ENCODE measurements at regions not wholly inside any gene's neighbourhood (a gene's known extent, or its start where the extent isn't known, plus 50 kb on each side); places are given as distances from the start of the nearest gene placed in this dataset.

GRCh38 chr11:13101644-13102512 is 92.8 kb downstream of the RASSF10 start:
- no peaks in the 10 kb centered on the region for H3K36me3 ChIP-seq (replicated peaks in 1 of 2; ENCODE audit: control insufficient read depth in 1 of 2, insufficient read depth in 2 of 2, low read length in 1 of 2)
- no peaks in the 10 kb centered on the region for H4K20me1 ChIP-seq (ENCODE audit: insufficient read depth)
- peaks cover 0 to 8% of the 10 kb centered on the region in 2 experiments; a peak in 1 of 4 replicates for H3K4me1 ChIP-seq (ENCODE audit: control insufficient read depth in 1 of 2, insufficient read depth in 2 of 2, low read depth in 1 of 2, low read length in 1 of 2)
- H3K27ac ChIP-seq (ENCODE audit: low read depth in 2 of 2, low read length in 1 of 2), result no peak overlapping the region
- no peaks in the 10 kb centered on the region for H3K9me2 ChIP-seq
- no peak overlapping the region for H3K4me3 ChIP-seq (ENCODE audit: low read depth in 2 of 2, low read length in 1 of 2)
- no peaks in the 10 kb centered on the region for H3K9me3 ChIP-seq
- H3K27me3 ChIP-seq (ENCODE audit: insufficient read depth), result peaks cover 9% of the 10 kb centered on the region; the same call in 1 of the 2 replicates
- POLR2A ChIA-PET, result no interaction called here
- no peak for DNase-seq
- H3F3A ChIP-seq (replicated peaks; ENCODE audit: insufficient read depth), result no peaks in the 10 kb centered on the region
- CTCF ChIA-PET, result interaction anchor here (0.5 kb wide), 1 partner anchor 16 kb away, joined by 3 read pairs; no protein-coding TSS in a partner anchor
- no peak overlapping the region for H2AFZ ChIP-seq (ENCODE audit: low read depth)
- no peak overlapping the region for H3K4me2 ChIP-seq
- 61% methylated on average over 5 of the region's 5 CpGs for WGBS (ENCODE audit: low lambda C conversion rate)
- TF ChIP-seq SMC3 (IDR thresholded peaks at IDR 0.05; ENCODE audit: low read depth, low read length), result no peak
- H3K79me2 ChIP-seq (ENCODE audit: insufficient read depth), result no peaks in the 10 kb centered on the region
- H3K9ac ChIP-seq, result no peak overlapping the region

- no peaks in the 10 kb centered on the region for H3K79me2 ChIP-seq (ENCODE audit: insufficient read depth)
- H3K9me3 ChIP-seq, result no peaks in the 10 kb centered on the region
- ChIA-PET CTCF (interaction anchor here (0.5 to 1.1 kb wide), 2 partner anchors 17 to 139 kb away, joined by 3 read pairs; no protein-coding TSS in a partner anchor), POLR2A (no interaction called here)
- peaks cover 0 to 8% of the 10 kb centered on the region in 2 experiments; a peak in 1 of 4 replicates for H3K4me1 ChIP-seq (ENCODE audit: control insufficient read depth in 1 of 2, insufficient read depth in 2 of 2, low read depth in 1 of 2, low read length in 1 of 2)
- H4K20me1 ChIP-seq (ENCODE audit: insufficient read depth), result no peaks in the 10 kb centered on the region
- TF ChIP-seq RCOR1 (IDR thresholded peaks at IDR 0.05; ENCODE audit: low read length), result no peak
- no peak for TF ChIP-seq PBX3 (IDR thresholded peaks at IDR 0.05)
- no peak for TF ChIP-seq TEAD4 (IDR thresholded peaks at IDR 0.05; ENCODE audit: borderline replicate concordance, insufficient read depth)
- no peak for TF ChIP-seq TAF1 (IDR thresholded peaks at IDR 0.05; ENCODE audit: borderline replicate concordance, low read depth, low read length)
- no peak for TF ChIP-seq USF1 (IDR thresholded peaks at IDR 0.05; ENCODE audit: borderline replicate concordance, low read depth)
- no peak for TF ChIP-seq CTCF (IDR thresholded peaks at IDR 0.05)
- no peak for TF ChIP-seq ELF1 (IDR thresholded peaks at IDR 0.05)
- TF ChIP-seq ZBTB33 (IDR thresholded peaks at IDR 0.05; ENCODE audit: borderline replicate concordance, low read depth), result no peak
- no peak for TF ChIP-seq NRF1 (IDR thresholded peaks at IDR 0.05; ENCODE audit: low read depth, low read length)
- TF ChIP-seq FOXJ3 (CRISPR knock-in tag; IDR thresholded peaks at IDR 0.05), result no peak
- TF ChIP-seq FOSL2 (IDR thresholded peaks at IDR 0.05; ENCODE audit: borderline replicate concordance, low read depth), result no peak
- no peak for TF ChIP-seq CHD2 (IDR thresholded peaks at IDR 0.05; ENCODE audit: low read length, partially characterized antibody)
- no peak for TF ChIP-seq JUND (IDR thresholded peaks at IDR 0.05)
- H3F3A ChIP-seq (replicated peaks; ENCODE audit: insufficient read depth), result no peaks in the 10 kb centered on the region
- no peak for DNase-seq
- no peak overlapping the region for H3K4me2 ChIP-seq
- H3K27ac ChIP-seq (ENCODE audit: low read depth in 2 of 2, low read length in 1 of 2), result no peak overlapping the region
- H3K9ac ChIP-seq, result no peak overlapping the region
- no peaks in the 10 kb centered on the region for H3K9me2 ChIP-seq
- H3K27me3 ChIP-seq (ENCODE audit: insufficient read depth), result peaks cover 9% of the 10 kb centered on the region; the same call in 1 of the 2 replicates
- no peak overlapping the region for H3K4me3 ChIP-seq (ENCODE audit: low read depth in 2 of 2, low read length in 1 of 2)
- 47% methylated on average over 2 of the region's 2 CpGs for WGBS (ENCODE audit: low lambda C conversion rate)
- H2AFZ ChIP-seq (ENCODE audit: low read depth), result no peak overlapping the region
- no peaks in the 10 kb centered on the region for H3K36me3 ChIP-seq (replicated peaks in 1 of 2; ENCODE audit: control insufficient read depth in 1 of 2, insufficient read depth in 2 of 2, low read length in 1 of 2)
Measured at GRCh38 chr11:13102513-13102840, 93.4 kb downstream of the RASSF10 start.

All from SK-N-SH (cell line).